ENCODE measurements at regions not wholly inside any gene's neighbourhood (a gene's known extent, or its start where the extent isn't known, plus 50 kb on each side); places are given as distances from the start of the nearest gene placed in this dataset.

- H3K4me3 Mint-ChIP-seq = no peak overlapping the region
- no peak overlapping the region for H4K5ac ChIP-seq (ENCODE audit: insufficient read length, low read depth, low read length)
- no peak overlapping the region for H2BK5ac ChIP-seq (ENCODE audit: insufficient read length, low read length)
- H3K27me3 ChIP-seq (ENCODE audit: insufficient read depth, low read length) = no peaks in the 10 kb centered on the region
- no peak overlapping the region for H3T11ph ChIP-seq (ENCODE audit: low read length)
- H2BK120ac ChIP-seq (ENCODE audit: low read depth, low read length, poor library complexity, severe bottlenecking) = no peak overlapping the region
- H2BK20ac ChIP-seq (ENCODE audit: low read depth, low read length, poor library complexity, severe bottlenecking) = no peak overlapping the region
- no peak overlapping the region for H2AK5ac ChIP-seq (ENCODE audit: insufficient read length, low read length)
- no peaks in the 10 kb centered on the region; the same call in 1 of the 2 replicates for H3K4me1 ChIP-seq (ENCODE audit: insufficient read depth, low read length)
- H4K91ac ChIP-seq (ENCODE audit: insufficient read length, low read depth, low read length) = no peak overlapping the region
- no peaks in the 10 kb centered on the region for H3K79me2 ChIP-seq (ENCODE audit: insufficient read depth, low read length)
- H3K4ac ChIP-seq (ENCODE audit: low read depth, low read length) = no peak overlapping the region
- no peaks in the 10 kb centered on the region; a peak in 3 of 7 replicates for H3K36me3 Mint-ChIP-seq (ENCODE audit: insufficient read depth in 1 of 3, low read depth in 3 of 3)
- DNase-seq = no peak
- H4K20me1 ChIP-seq (ENCODE audit: control insufficient read depth, insufficient read depth, insufficient read length) = no peaks in the 10 kb centered on the region
- H3K14ac ChIP-seq (ENCODE audit: insufficient read depth, low read length) = no peak overlapping the region
- TF ChIP-seq CTCF (conservative IDR thresholded peaks at IDR 0.05) = no peak
- no peak overlapping the region for H3K23ac ChIP-seq (ENCODE audit: insufficient read length, low read depth, low read length)
- no peaks in the 10 kb centered on the region; a peak in 1 of 5 replicates for H3K9me3 Mint-ChIP-seq
- no peak overlapping the region for H3K4me2 ChIP-seq (ENCODE audit: insufficient read depth, insufficient read length, low read length)
- no peak overlapping the region for H3K27ac ChIP-seq (ENCODE audit: insufficient read length, low read depth, low read length)
- peaks cover 26 to 28% of the 10 kb centered on the region in 2 experiments for H3K4me1 Mint-ChIP-seq
- no peak overlapping the region for H4K8ac ChIP-seq (replicated peaks; ENCODE audit: insufficient read length, low read depth, low read length)
- no peaks in the 10 kb centered on the region for H3K79me1 ChIP-seq (ENCODE audit: insufficient read depth, low read depth, low read length, poor library complexity, severe bottlenecking)
- no peak overlapping the region for H2BK12ac ChIP-seq (ENCODE audit: insufficient read length, low read depth, low read length)
- H3K23me2 ChIP-seq (ENCODE audit: insufficient read length, low read depth, low read length, poor library complexity, severe bottlenecking) = no peaks in the 10 kb centered on the region
- H2BK15ac ChIP-seq (ENCODE audit: low read depth, low read length) = no peak overlapping the region
- no peaks in the 10 kb centered on the region for H3K9me3 ChIP-seq (ENCODE audit: control insufficient read depth, low read depth, low read length)
- WGBS (ENCODE audit: extremely low coverage, insufficient read length, low lambda C conversion rate) = no CpG with 5 or more reads among the region's 4 CpGs
- H3K18ac ChIP-seq (ENCODE audit: insufficient read length, low read depth, low read length) = no peak overlapping the region
- no peak overlapping the region; a peak in 1 of 7 replicates for H3K27ac Mint-ChIP-seq
- H3K27me3 Mint-ChIP-seq (ENCODE audit: low read depth) = no peaks in the 10 kb centered on the region
- no peak overlapping the region for H3K9ac ChIP-seq (ENCODE audit: extremely low read depth, insufficient read length, low read length)
- H3K56ac ChIP-seq (ENCODE audit: insufficient read length, low read depth, low read length) = no peak overlapping the region
- no peak overlapping the region for H2AFZ ChIP-seq (ENCODE audit: low read length)
These were observed 808.7 kb upstream of the NECTIN3 start for GRCh38 chr3:110262896-110263295.

Measured in H9 (cell line).